Colonic mucosa (tissue), 4 donors: ENCODE measurements at regions not wholly inside any gene's neighbourhood (a gene's known extent, or its start where the extent isn't known, plus 50 kb on each side); places are given as distances from the start of the nearest gene placed in this dataset.

Experiments used
- DNase-seq: peaks from one replicate; pipeline ENCODE4 v3.0.0-alpha.2; 2020
- H3K27ac ChIP-seq: fragments of 200-600 bp; one replicate; pipeline ENCODE4 v1.8.0; 2021
- H3K27me3 ChIP-seq: fragments of 200-600 bp; one replicate; pipeline ENCODE4 v1.8.0; 2021
- H3K36me3 ChIP-seq: fragments of 200-600 bp; one replicate; pipeline ENCODE4 v1.8.0; 2021
- H3K4me1 ChIP-seq: fragments of 200-600 bp; one replicate; pipeline ENCODE4 v1.8.0; 2021; ENCODE audit warnings: mild to moderate bottlenecking
- H3K4me3 ChIP-seq: fragments of 200-600 bp; one replicate; pipeline ENCODE4 v1.8.0; 2021
- H3K9ac ChIP-seq, 2 donors: one replicate each; pipeline ENCODE4 v1.7.0; 2013; ENCODE audit warnings: control low read depth in 2 of 2, low read depth in 2 of 2, low read length in 2 of 2
- H3K9me3 ChIP-seq: fragments of 200-600 bp; one replicate; pipeline ENCODE4 v1.8.0; 2021
- intact Hi-C: fragments of 100-400 bp; cut with DNase I; formaldehyde crosslinking; loops from one replicate; pipeline ENCODE4 v1.14.1; 2022
- TF ChIP-seq, protein P1 (sequence below): fragments of 200-600 bp; IDR thresholded peaks from one replicate; pipeline ENCODE4 v1.8.0; 2022; ENCODE audit warnings: antibody characterized with exemption, mild to moderate bottlenecking
- donor health status: healthy.
- donor health status: DM: no; HTN: no; CAD: no.
- donor health status: DM: no; HTN: no; CAD: no.

DNA sequence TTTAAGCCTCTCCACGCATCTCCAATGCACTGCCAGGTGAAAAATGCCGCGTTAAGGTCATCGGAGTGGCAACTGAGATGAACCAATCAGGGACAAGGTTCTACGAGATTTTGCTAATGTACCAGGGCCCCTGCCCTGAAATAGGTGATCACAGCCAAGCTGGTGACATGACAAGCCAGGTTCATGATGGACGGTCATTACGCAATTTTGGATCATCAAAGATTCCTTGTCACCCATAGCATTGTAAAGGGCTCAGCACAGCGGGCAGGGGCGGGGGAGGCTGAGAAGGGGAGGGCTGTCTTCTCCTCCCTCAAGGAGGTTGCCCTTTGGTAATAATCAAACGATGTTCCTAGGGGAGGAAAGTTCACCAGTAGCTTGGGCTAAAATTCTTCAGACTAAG lies 475.5 kb downstream of the NPHP4 start:
- H3K4me1 ChIP-seq: no peaks in the 10 kb centered on the region
- H3K4me3 ChIP-seq: no peak overlapping the region
- H3K36me3 ChIP-seq: no peaks in the 10 kb centered on the region
- TF ChIP-seq, protein P1, sequence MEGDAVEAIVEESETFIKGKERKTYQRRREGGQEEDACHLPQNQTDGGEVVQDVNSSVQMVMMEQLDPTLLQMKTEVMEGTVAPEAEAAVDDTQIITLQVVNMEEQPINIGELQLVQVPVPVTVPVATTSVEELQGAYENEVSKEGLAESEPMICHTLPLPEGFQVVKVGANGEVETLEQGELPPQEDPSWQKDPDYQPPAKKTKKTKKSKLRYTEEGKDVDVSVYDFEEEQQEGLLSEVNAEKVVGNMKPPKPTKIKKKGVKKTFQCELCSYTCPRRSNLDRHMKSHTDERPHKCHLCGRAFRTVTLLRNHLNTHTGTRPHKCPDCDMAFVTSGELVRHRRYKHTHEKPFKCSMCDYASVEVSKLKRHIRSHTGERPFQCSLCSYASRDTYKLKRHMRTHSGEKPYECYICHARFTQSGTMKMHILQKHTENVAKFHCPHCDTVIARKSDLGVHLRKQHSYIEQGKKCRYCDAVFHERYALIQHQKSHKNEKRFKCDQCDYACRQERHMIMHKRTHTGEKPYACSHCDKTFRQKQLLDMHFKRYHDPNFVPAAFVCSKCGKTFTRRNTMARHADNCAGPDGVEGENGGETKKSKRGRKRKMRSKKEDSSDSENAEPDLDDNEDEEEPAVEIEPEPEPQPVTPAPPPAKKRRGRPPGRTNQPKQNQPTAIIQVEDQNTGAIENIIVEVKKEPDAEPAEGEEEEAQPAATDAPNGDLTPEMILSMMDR: no peak
- H3K9me3 ChIP-seq: no peaks in the 10 kb centered on the region
- no peak for DNase-seq
- intact Hi-C loops: loop anchor here (10.0 kb wide), 1 partner anchor 398 kb away; no protein-coding TSS in a partner anchor
- no peak overlapping the region for H3K27ac ChIP-seq
- H3K9ac ChIP-seq: no peak overlapping the region
- H3K27me3 ChIP-seq: no peaks in the 10 kb centered on the region

DNA sequence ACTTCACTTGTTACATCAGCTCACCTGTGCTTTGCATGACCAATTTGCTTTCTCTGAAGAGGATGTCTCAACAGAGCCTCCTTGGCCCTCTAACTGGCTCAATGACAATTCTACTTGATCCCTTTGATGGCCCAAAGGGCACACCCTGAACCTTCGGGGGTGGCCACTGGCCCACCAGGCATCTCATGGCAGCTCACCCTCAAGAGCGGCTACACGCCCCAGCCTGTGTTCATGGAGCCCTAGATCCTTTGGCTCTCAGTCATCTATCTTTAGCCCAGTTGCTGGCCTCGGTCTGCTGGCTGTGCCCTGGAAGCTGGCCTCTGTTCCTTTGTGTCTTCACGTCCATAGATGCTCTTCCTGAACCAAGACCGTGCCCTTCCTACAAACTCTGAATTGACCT lies 476.7 kb downstream of the NPHP4 start:
- no peaks in the 10 kb centered on the region for H3K9me3 ChIP-seq
- H3K27ac ChIP-seq: no peak overlapping the region
- H3K4me1 ChIP-seq: no peaks in the 10 kb centered on the region
- no peaks in the 10 kb centered on the region for H3K27me3 ChIP-seq
- H3K36me3 ChIP-seq: no peaks in the 10 kb centered on the region
- no peak overlapping the region for H3K9ac ChIP-seq
- TF ChIP-seq, protein P1: no peak
- intact Hi-C loops: loop anchor here (10.0 kb wide), 1 partner anchor 399 kb away; no protein-coding TSS in a partner anchor
- no peak for DNase-seq
- no peak overlapping the region for H3K4me3 ChIP-seq

DNA sequence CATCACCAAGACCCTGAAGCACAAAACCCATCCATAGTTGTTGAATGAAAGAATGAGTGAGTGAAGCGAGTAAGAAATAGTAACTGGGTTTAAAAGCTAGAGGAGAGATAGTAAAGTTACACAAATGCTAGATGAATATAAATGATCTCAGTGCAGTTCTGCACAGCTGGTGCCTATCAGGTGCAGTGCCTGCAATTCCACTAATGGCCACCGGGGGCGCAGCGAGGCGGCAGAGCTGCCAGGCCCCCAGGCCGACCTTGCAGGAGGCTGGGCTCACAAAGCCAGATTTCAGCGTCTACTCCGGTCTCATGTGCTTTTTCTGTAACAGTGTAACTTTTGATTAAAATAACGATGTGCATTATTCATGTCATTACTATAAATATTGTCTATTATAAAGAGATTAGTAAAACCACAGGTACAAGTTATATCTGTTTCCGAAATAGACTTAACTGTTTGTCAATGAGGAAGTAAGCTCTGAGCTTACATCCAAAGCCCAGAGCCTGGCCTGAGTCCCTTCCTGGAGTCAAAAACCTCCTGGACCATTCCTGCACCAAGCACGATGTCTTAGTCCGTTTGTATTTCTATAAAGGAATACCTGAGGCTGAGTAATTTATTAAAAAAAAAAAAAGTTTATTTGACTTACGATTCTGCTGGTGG lies 477.6 kb downstream of the NPHP4 start:
- TF ChIP-seq, protein P1: peak; percentile 100
- no peak overlapping the region for H3K9ac ChIP-seq
- intact Hi-C loops: loop anchor here (5.0 to 10.0 kb wide), 2 partner anchors 400 to 458 kb away; no protein-coding TSS in a partner anchor
- no peaks in the 10 kb centered on the region for H3K4me1 ChIP-seq
- H3K9me3 ChIP-seq: no peaks in the 10 kb centered on the region
- H3K27me3 ChIP-seq: no peaks in the 10 kb centered on the region
- H3K36me3 ChIP-seq: no peaks in the 10 kb centered on the region
- no peak overlapping the region for H3K27ac ChIP-seq
- H3K4me3 ChIP-seq: no peak overlapping the region
- peak; percentile 78 for DNase-seq

DNA sequence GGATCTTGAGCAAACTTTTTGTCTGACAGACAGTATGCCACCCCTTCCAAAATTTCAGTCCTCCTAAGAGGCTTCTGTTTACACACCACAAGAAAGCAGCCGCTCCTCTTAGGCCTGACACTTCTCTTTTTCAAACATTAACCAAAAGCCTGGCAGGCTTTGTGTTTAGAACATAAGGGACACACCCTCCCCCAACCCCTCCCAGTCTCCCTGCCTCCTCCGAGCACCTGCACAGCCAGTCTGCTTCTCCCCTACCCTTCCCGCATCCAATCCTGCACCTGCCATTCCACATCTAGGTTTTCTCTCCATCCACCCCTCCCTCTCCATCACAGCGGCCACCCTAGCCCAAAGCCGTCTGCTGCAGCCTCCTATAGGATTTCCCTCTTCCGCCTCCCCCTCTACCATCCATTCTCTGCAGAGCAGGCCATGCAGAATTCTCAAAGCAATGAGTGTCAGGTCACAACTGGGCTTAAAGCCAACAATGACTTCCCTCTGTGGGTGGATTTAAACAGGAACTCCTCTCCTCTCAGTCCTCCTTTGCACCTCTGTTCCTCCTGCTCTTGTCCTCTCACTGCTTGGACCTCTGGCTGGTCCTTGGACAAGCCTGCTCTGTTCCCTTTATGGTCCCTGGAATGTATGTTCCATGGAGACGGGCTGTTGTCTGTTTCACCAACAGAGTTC lies 478.2 kb downstream of the NPHP4 start:
- no peaks in the 10 kb centered on the region for H3K27me3 ChIP-seq
- intact Hi-C loops: loop anchor here (5.0 to 10.0 kb wide), 2 partner anchors 401 to 458 kb away; no protein-coding TSS in a partner anchor
- H3K9ac ChIP-seq: no peak overlapping the region

DNA sequence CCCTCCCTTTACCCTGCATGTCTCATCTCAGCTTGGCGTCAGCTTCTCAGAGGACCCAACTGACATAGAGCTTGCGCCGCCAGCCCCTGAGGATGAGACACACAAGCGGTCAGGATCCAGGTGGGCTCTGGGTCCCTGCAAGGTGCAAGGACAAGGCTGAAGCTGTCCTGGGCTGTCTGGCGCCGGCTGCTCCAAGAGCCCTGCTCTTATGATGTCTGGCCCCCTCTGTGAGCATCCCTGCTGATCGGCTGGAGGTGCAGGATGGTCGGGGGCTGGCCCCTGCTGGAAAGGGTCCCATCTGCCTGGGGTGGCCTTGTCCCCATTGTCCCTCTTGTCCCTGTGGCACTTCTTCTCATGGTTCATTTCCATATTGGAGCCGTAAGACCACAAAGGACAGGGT lies 479.0 kb downstream of the NPHP4 start:
- Histone ChIP-seq H3K36me3 (no peaks in the 10 kb centered on the region), H3K27me3 (no peaks in the 10 kb centered on the region), H3K9me3 (no peaks in the 10 kb centered on the region), H3K4me3 (no peak overlapping the region), H3K9ac (no peak overlapping the region), H3K4me1 (no peaks in the 10 kb centered on the region), H3K27ac (no peak overlapping the region)
- TF ChIP-seq, protein P1: no peak
- no peak for DNase-seq
- intact Hi-C loops: loop anchor here (5.0 to 10.0 kb wide), 2 partner anchors 402 to 459 kb away; no protein-coding TSS in a partner anchor

More for the DNA sequence above, 478.2 kb downstream of the NPHP4 start:
- H3K27ac ChIP-seq: no peak overlapping the region
- no peak overlapping the region for H3K4me3 ChIP-seq
- TF ChIP-seq, protein P1: no peak
- no peaks in the 10 kb centered on the region for H3K4me1 ChIP-seq
- DNase-seq: peak; percentile 75
- no peaks in the 10 kb centered on the region for H3K9me3 ChIP-seq
- H3K36me3 ChIP-seq: no peaks in the 10 kb centered on the region
